Bronchial epithelial cell (primary cell): ENCODE measurements at regions not wholly inside any gene's neighbourhood (a gene's known extent, or its start where the extent isn't known, plus 50 kb on each side); places are given as distances from the start of the nearest gene placed in this dataset.
"Not testable (repeated sequence)": the region's sequence is repeated elsewhere in the genome, so short reads cannot be mapped to it uniquely, and the experiment has no call there.

Experiments used
- DNase-seq: peaks from one replicate; pipeline ENCODE4 v3.0.0-alpha.2; 2010; ENCODE audit warnings: low read depth
- FAIRE-seq: peaks from 2 replicates; lab custom pipeline; 2011; peaks lifted over from hg19 to GRCh38; lab: Jason Lieb, UNC
- H3K27me3 ChIP-seq: 2 replicates; pipeline ENCODE4 v1.5.1; 2011; ENCODE audit warnings: low read length; ENCODE audit not compliant: control insufficient read depth, insufficient read depth
- H3K36me3 ChIP-seq: 2 replicates; pipeline ENCODE4 v1.5.1; 2011; ENCODE audit warnings: low read length; ENCODE audit not compliant: control insufficient read depth, insufficient read depth
- H3K4me3 ChIP-seq: 2 replicates; pipeline ENCODE4 v1.5.1; 2011; ENCODE audit warnings: mild to moderate bottlenecking, low read depth, low read length, control low read depth

GRCh38 chr1:149157409-149157808 lies 54.1 kb upstream of the NBPF9 start:
- not testable (repeated sequence) for FAIRE-seq, DNase-seq, H3K4me3 ChIP-seq, H3K36me3 ChIP-seq, H3K27me3 ChIP-seq

GRCh38 chr1:149158308-149158707 lies 55.0 kb upstream of the NBPF9 start:
- not testable (repeated sequence) for H3K4me3 ChIP-seq, FAIRE-seq, H3K36me3 ChIP-seq, H3K27me3 ChIP-seq
- DNase-seq = peak; percentile 1

GRCh38 chr1:149163063-149163444 lies 59.7 kb upstream of the NBPF9 start:
- H3K36me3 ChIP-seq, FAIRE-seq, DNase-seq, H3K27me3 ChIP-seq, H3K4me3 ChIP-seq: not testable (repeated sequence)

- peak; percentile 43 for DNase-seq
- not testable (repeated sequence) for FAIRE-seq, H3K27me3 ChIP-seq, H3K36me3 ChIP-seq
- peak overlapping the region; percentile 20 for H3K4me3 ChIP-seq
Observed at GRCh38 chr1:149174765-149175164, 71.4 kb upstream of the NBPF9 start.

GRCh38 chr1:149175812-149176211 lies 72.5 kb upstream of the NBPF9 start:
- H3K27me3 ChIP-seq, DNase-seq, FAIRE-seq, H3K36me3 ChIP-seq: not testable (repeated sequence)
- H3K4me3 ChIP-seq = peak overlapping the region; percentile 39

GRCh38 chr1:149176453-149177316 lies 73.3 kb upstream of the NBPF9 start:
- H3K4me3 ChIP-seq = peak overlapping the region; percentile 48
- peak; percentile 17 for DNase-seq
- not testable (repeated sequence) for H3K36me3 ChIP-seq, H3K27me3 ChIP-seq, FAIRE-seq

GRCh38 chr1:149190742-149191141 lies 87.4 kb upstream of the NBPF9 start:
- not testable (repeated sequence) for H3K4me3 ChIP-seq, H3K27me3 ChIP-seq, FAIRE-seq, H3K36me3 ChIP-seq
- peak; percentile 3 for DNase-seq

- H3K36me3 ChIP-seq, DNase-seq, H3K27me3 ChIP-seq, FAIRE-seq, H3K4me3 ChIP-seq: not testable (repeated sequence)
Observed at GRCh38 chr1:149196651-149197050, 93.3 kb upstream of the NBPF9 start.

- H3K36me3 ChIP-seq, FAIRE-seq, H3K4me3 ChIP-seq, H3K27me3 ChIP-seq: not testable (repeated sequence)
- DNase-seq = peak; percentile 43
Observed at GRCh38 chr1:149200567-149200966, 97.2 kb upstream of the NBPF9 start.

- DNase-seq, H3K27me3 ChIP-seq, H3K4me3 ChIP-seq, FAIRE-seq, H3K36me3 ChIP-seq: not testable (repeated sequence)
Observed at GRCh38 chr1:149202283-149202682, 98.9 kb upstream of the NBPF9 start.

GRCh38 chr1:149204396-149204795 lies 101.0 kb upstream of the NBPF9 start:
- H3K27me3 ChIP-seq, H3K36me3 ChIP-seq, FAIRE-seq, DNase-seq, H3K4me3 ChIP-seq: not testable (repeated sequence)

GRCh38 chr1:149208836-149209235 lies 105.5 kb upstream of the NBPF9 start:
- FAIRE-seq, H3K36me3 ChIP-seq, DNase-seq, H3K4me3 ChIP-seq, H3K27me3 ChIP-seq: not testable (repeated sequence)

- not testable (repeated sequence) for H3K4me3 ChIP-seq, DNase-seq, H3K27me3 ChIP-seq, H3K36me3 ChIP-seq, FAIRE-seq
Observed at GRCh38 chr1:149211757-149212420, 108.5 kb upstream of the NBPF9 start.

- not testable (repeated sequence) for H3K36me3 ChIP-seq, DNase-seq, H3K4me3 ChIP-seq, H3K27me3 ChIP-seq, FAIRE-seq
Observed at GRCh38 chr1:149212946-149213345, 109.6 kb upstream of the NBPF9 start.
